GM21529 (cell line): ENCODE measurements at regions not wholly inside any gene's neighbourhood (a gene's known extent, or its start where the extent isn't known, plus 50 kb on each side); places are given as distances from the start of the nearest gene placed in this dataset.
"Not testable (repeated sequence)": the region's sequence is repeated elsewhere in the genome, so short reads cannot be mapped to it uniquely, and the experiment has no call there.

Source experiments
- ATAC-seq: cut with Tn5 transposase; IDR thresholded peaks from one replicate; pipeline ENCODE4 v1.9.1; 2021; ENCODE audit not compliant: unreplicated experiment

- no peak for ATAC-seq
Measured at GRCh38 chr10:78231939-78232338, 198.3 kb downstream of the RPS24 start.

GRCh38 chr10:78236416-78237015, 202.9 kb downstream of the RPS24 start:
- no peak for ATAC-seq

- ATAC-seq = not testable (repeated sequence)
Measured at GRCh38 chr10:78237951-78238350, 204.3 kb downstream of the RPS24 start.

- no peak for ATAC-seq
Measured at GRCh38 chr10:78247266-78247665, 213.6 kb downstream of the RPS24 start.

GRCh38 chr10:78247821-78248220, 214.2 kb downstream of the RPS24 start:
- ATAC-seq = no peak

- ATAC-seq = no peak
Measured at GRCh38 chr10:78248651-78249464, 215.2 kb downstream of the RPS24 start.

- no peak for ATAC-seq
Measured at GRCh38 chr10:78249690-78250089, 216.0 kb downstream of the RPS24 start.

- ATAC-seq = no peak
Measured at GRCh38 chr10:78250313-78251015, 216.8 kb downstream of the RPS24 start.

GRCh38 chr10:78251016-78251385, 217.3 kb downstream of the RPS24 start:
- no peak for ATAC-seq

- ATAC-seq = no peak
Measured at GRCh38 chr10:78252286-78252685, 218.6 kb downstream of the RPS24 start.

GRCh38 chr10:78253063-78253853, 219.6 kb downstream of the RPS24 start:
- ATAC-seq = no peak

- no peak for ATAC-seq
Measured at GRCh38 chr10:78254013-78254412, 220.3 kb downstream of the RPS24 start.

GRCh38 chr10:78255214-78255613, 221.6 kb downstream of the RPS24 start:
- ATAC-seq = no peak

GRCh38 chr10:78255796-78256638, 222.4 kb downstream of the RPS24 start:
- no peak for ATAC-seq

GRCh38 chr10:78258323-78259030, 224.8 kb downstream of the RPS24 start:
- no peak for ATAC-seq

- ATAC-seq = no peak
Measured at GRCh38 chr10:78259391-78259790, 225.7 kb downstream of the RPS24 start.

GRCh38 chr10:78260141-78260540, 226.5 kb downstream of the RPS24 start:
- ATAC-seq = no peak

GRCh38 chr10:78260680-78261079, 227.0 kb downstream of the RPS24 start:
- no peak for ATAC-seq

GRCh38 chr10:78261291-78261690, 227.6 kb downstream of the RPS24 start:
- no peak for ATAC-seq

GRCh38 chr10:78262860-78263259, 229.2 kb downstream of the RPS24 start:
- ATAC-seq = no peak
